Pancreas (tissue), 10 donors: ENCODE measurements at regions not wholly inside any gene's neighbourhood (a gene's known extent, or its start where the extent isn't known, plus 50 kb on each side); places are given as distances from the start of the nearest gene placed in this dataset.

Experiments used
- ATAC-seq, 4 donors: fragments of 200-7000 bp; cut with Tn5 transposase; one replicate each; pipeline versions ENCODE4 v1.8.0 to v1.9.1; 2020; ENCODE audit warnings: mild to moderate bottlenecking in 4 of 4, moderate library complexity in 4 of 4
- DNase-seq, 6 donors: peaks; one replicate each; pipeline ENCODE4 v3.0.0-alpha.2; 2020
- FAIRE-seq: peaks from 2 replicates; lab custom pipeline; 2012; peaks lifted over from hg19 to GRCh38; lab: Jason Lieb, UNC
- H3K27ac ChIP-seq, 4 donors: fragments of 200-600 bp; sonication (generic); 1 replicate in 3 of 4; 2 replicates in 1 of 4; pipeline versions ENCODE4 v1.5.0 to v1.8.0; 2020
- H3K27me3 ChIP-seq, 4 donors: fragments of 200-600 bp; one replicate each; pipeline ENCODE4 v1.8.0; 2021
- H3K36me3 ChIP-seq, 3 donors: fragments of 200-600 bp; sonication (generic) in 1 of 3; one replicate each; pipeline versions ENCODE4 v1.5.0 to v1.8.0; 2020 to 2021
- H3K4me1 ChIP-seq, 3 donors: fragments of 200-600 bp; one replicate each; pipeline ENCODE4 v1.8.0; 2021
- H3K4me3 ChIP-seq, 4 donors: fragments of 200-600 bp; sonication (generic) in 2 of 4; one replicate each; pipeline versions ENCODE4 v1.5.0 to v1.8.0; 2020 to 2021
- H3K9me3 ChIP-seq, 4 donors: fragments of 200-600 bp; one replicate each; pipeline ENCODE4 v1.8.0; 2021
- WGBS, 2 donors: extraction: QIAGEN DNeasy Blood & Tissue Kit; methylation state at CpG; one replicate each; pipeline ENCODE4 v1.1.7; 2013; 5-methylcytosine and 5-hydroxymethylcytosine counted together
- intact Hi-C, 3 donors: fragments of 100-400 bp; cut with DNase I; formaldehyde crosslinking; loops; one replicate each; pipeline versions ENCODE4 v1.11.1 to v1.14.2; 2022
- TF ChIP-seq, protein P1 (sequence below), 4 donors: fragments of 200-600 bp; sonication (generic) in 3 of 4; IDR thresholded peaks; one replicate each; pipeline versions ENCODE4 v1.5.0 to v1.8.0; 2021; ENCODE audit warnings: antibody characterized with exemption in 4 of 4
- donor health status: healthy with polysubstance abuse.
- donor health status: DM: no; HTN: no; CAD: no; lungs with moderate emphysema.
- donor health status: DM: no; HTN: no; CAD: no.
- donor health status: control.
- donor health status: control.
- donor health status: Bipolar disorder and iron deficiency.
- donor health status: DM: yes; HTN: yes; CAD: no.
- donor health status: DM: no; HTN: no; CAD: no.
- donor health status: DM: no; HTN: no; CAD: no.
- donor health status: DM: yes; HTN: yes; CAD: no.

GRCh38 chr5:68010740-68011139, 204.8 kb upstream of the PIK3R1 start:
- FAIRE-seq (no peak), DNase-seq (no peak), ATAC-seq (no peak)
- no peaks in the 10 kb centered on the region for H3K4me1 ChIP-seq
- 90% methylated on average over 2 of the region's 2 CpGs for WGBS, 2 donors
- H3K27ac ChIP-seq = no peak overlapping the region
- no peaks in the 10 kb centered on the region for H3K27me3 ChIP-seq
- no peaks in the 10 kb centered on the region for H3K9me3 ChIP-seq
- intact Hi-C loops = no loop called here
- H3K36me3 ChIP-seq = no peaks in the 10 kb centered on the region
- no peak overlapping the region for H3K4me3 ChIP-seq
- TF ChIP-seq, protein P1, sequence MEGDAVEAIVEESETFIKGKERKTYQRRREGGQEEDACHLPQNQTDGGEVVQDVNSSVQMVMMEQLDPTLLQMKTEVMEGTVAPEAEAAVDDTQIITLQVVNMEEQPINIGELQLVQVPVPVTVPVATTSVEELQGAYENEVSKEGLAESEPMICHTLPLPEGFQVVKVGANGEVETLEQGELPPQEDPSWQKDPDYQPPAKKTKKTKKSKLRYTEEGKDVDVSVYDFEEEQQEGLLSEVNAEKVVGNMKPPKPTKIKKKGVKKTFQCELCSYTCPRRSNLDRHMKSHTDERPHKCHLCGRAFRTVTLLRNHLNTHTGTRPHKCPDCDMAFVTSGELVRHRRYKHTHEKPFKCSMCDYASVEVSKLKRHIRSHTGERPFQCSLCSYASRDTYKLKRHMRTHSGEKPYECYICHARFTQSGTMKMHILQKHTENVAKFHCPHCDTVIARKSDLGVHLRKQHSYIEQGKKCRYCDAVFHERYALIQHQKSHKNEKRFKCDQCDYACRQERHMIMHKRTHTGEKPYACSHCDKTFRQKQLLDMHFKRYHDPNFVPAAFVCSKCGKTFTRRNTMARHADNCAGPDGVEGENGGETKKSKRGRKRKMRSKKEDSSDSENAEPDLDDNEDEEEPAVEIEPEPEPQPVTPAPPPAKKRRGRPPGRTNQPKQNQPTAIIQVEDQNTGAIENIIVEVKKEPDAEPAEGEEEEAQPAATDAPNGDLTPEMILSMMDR (IDR thresholded peaks at IDR 0.05) = no peak

DNA sequence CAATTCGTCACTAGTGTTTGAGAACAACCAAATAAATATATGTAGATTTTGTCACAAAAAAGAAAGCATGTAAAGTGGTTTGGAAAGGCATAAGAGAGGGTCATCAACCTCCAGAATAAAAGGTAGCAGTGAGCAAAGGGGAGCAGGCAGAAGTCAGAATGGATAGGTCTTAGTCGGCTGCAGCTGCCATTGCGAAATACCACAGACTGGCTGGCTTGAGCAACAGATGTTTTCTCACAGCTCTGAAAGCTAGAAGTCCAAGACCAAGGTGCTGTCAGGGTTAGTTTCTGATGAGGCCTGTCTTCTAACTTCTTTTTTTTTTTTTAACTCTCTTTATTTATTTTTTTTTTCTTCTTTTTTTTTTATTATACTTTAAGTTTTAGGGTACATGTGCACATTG, 208.1 kb upstream of the PIK3R1 start:
- intact Hi-C loops = no loop called here
- FAIRE-seq (no peak), DNase-seq (no peak), ATAC-seq (peak in 1 of 4 donors; percentile 35)
- 67 to 70% methylated on average over 3 of the region's 3 CpGs for WGBS, 2 donors
- no peaks in the 10 kb centered on the region for H3K9me3 ChIP-seq
- H3K4me1 ChIP-seq = no peaks in the 10 kb centered on the region
- no peaks in the 10 kb centered on the region for H3K36me3 ChIP-seq
- H3K4me3 ChIP-seq = no peak overlapping the region
- no peaks in the 10 kb centered on the region for H3K27me3 ChIP-seq
- H3K27ac ChIP-seq = no peak overlapping the region
- TF ChIP-seq, protein P1 (IDR thresholded peaks at IDR 0.05) = no peak

DNA sequence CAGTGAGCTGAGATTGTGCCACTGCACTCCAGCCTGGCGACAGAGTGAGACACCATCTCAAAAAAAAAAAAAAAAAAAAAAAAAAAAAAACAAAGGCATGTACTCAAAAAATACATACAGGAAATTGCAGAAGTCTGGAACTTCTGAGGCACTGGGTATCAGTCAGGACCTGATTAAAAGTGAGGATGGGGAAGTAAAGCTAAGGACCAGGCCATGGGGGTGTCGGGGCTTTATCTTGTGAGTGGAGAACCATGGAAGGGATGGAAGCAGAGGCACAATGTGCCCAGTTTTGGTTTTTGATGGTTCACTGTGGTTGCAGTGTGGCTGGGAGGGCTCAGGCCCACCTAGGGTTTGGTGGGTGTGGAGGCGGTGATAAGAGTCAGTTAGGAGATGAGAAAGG, 212.7 kb upstream of the PIK3R1 start:
- Histone ChIP-seq H3K27me3 (no peaks in the 10 kb centered on the region), H3K4me3 (no peak overlapping the region), H3K27ac (no peak overlapping the region), H3K36me3 (no peaks in the 10 kb centered on the region), H3K4me1 (no peaks in the 10 kb centered on the region), H3K9me3 (peaks cover 0 to 3% (median 0%) of the 10 kb centered on the region in 4 donors)
- TF ChIP-seq, protein P1 (IDR thresholded peaks at IDR 0.05) = no peak
- WGBS, 2 donors = 90 to 100% methylated on average over 3 of the region's 3 CpGs
- FAIRE-seq (no peak), DNase-seq (no peak), ATAC-seq (no peak)
- intact Hi-C loops = no loop called here

- TF ChIP-seq, protein P1 (IDR thresholded peaks at IDR 0.05) = no peak
- ATAC-seq = no peak
- no peaks in the 10 kb centered on the region for H3K4me1 ChIP-seq
- DNase-seq = no peak
- intact Hi-C loops = no loop called here
- no peaks in the 10 kb centered on the region for H3K27me3 ChIP-seq
- FAIRE-seq = no peak
- peaks cover 0 to 3% (median 0%) of the 10 kb centered on the region in 4 donors for H3K9me3 ChIP-seq
- H3K36me3 ChIP-seq = no peaks in the 10 kb centered on the region
- H3K27ac ChIP-seq = no peak overlapping the region
- no peak overlapping the region for H3K4me3 ChIP-seq
Observed at GRCh38 chr5:68000805-68001204, 214.8 kb upstream of the PIK3R1 start.

GRCh38 chr5:67999391-67999790, 216.2 kb upstream of the PIK3R1 start:
- H3K36me3 ChIP-seq = no peaks in the 10 kb centered on the region
- peaks cover 0 to 3% (median 0%) of the 10 kb centered on the region in 4 donors for H3K9me3 ChIP-seq
- no peak overlapping the region for H3K4me3 ChIP-seq
- H3K27ac ChIP-seq = no peak overlapping the region
- intact Hi-C loops = no loop called here
- no peak for DNase-seq
- FAIRE-seq = no peak
- no peaks in the 10 kb centered on the region for H3K4me1 ChIP-seq
- no peaks in the 10 kb centered on the region for H3K27me3 ChIP-seq
- 65 to 68% methylated on average over 2 of the region's 2 CpGs for WGBS, 2 donors
- no peak for ATAC-seq
- TF ChIP-seq, protein P1 (IDR thresholded peaks at IDR 0.05) = no peak
